ENCODE measurements at regions not wholly inside any gene's neighbourhood (a gene's known extent, or its start where the extent isn't known, plus 50 kb on each side); places are given as distances from the start of the nearest gene placed in this dataset.

DNA sequence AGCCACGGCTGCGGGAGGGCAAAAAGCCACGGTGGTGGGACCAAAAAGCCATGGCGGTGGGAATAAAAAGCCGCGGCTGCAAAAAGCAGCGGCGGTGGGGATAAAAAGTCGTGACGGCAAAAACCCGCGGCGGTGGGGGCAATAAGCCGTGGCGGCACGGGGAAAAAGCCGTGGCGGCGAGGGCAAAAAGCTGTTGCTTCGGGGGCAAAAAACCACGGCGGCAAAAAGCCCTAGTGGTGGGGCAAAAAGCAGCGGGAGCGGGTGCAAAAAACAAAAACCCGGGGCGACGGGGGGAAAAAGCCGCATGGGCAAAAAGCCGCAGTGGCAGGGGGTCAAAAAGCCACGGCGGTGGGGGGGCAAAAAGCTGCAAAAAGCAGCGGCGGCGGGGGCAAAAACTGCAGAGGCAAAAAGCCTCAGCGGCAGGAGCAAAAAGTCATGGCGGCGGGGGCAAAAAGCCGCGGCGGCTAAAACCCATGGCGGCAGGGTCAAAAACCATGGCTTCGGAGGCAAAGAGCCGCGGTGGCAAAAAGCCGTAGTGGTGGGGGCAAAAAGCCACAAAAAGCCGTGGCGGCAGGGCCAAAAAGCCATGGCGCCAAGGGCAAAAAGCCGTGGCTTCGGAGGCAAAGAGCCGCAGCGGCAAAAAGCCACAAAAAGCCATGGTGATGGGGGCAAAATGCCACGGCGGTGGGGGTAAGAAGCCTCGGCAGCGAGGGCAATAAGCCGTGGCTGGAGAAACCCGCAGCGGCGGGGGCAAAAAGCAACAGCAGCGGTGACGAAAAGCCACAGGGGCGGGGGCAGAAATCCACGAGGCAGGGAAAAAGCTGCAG lies 525.8 kb downstream of the ZNF33B start:
- Histone ChIP-seq H3K79me2 (ENCODE audit: low read depth) (no peaks in the 10 kb centered on the region), H2AFZ (no peak overlapping the region), H3F3A (ENCODE audit: insufficient read depth, low read depth) (no peaks in the 10 kb centered on the region), H3K4me2 (no peak overlapping the region), H3K27me3 (ENCODE audit: insufficient read depth, low read depth) (no peaks in the 10 kb centered on the region), H3K9me3 (ENCODE audit: insufficient read depth, low read depth) (no peaks in the 10 kb centered on the region), H4K20me1 (ENCODE audit: insufficient read depth) (no peaks in the 10 kb centered on the region), H3K4me1 (replicated peaks; ENCODE audit: insufficient read depth) (no peaks in the 10 kb centered on the region), H3K27ac (no peak overlapping the region), H3K36me3 (ENCODE audit: low read depth) (no peaks in the 10 kb centered on the region), H3K4me3 (no peak overlapping the region), H3K9me2 (ENCODE audit: insufficient read depth) (no peaks in the 10 kb centered on the region)
- intact Hi-C loops (cut with micrococcal nuclease; ENCODE audit: unreplicated experiment): no loop called here
- DNase-seq: no peak
- no TSS peak for BruUV-seq (replicated peaks)
- CTCF ChIA-PET: no interaction called here
- TF ChIP-seq EZH2 (IDR thresholded peaks at IDR 0.05; ENCODE audit: low read depth) (no peak), CTCF (conservative IDR thresholded peaks at IDR 0.05) (no peak)
- POLR2A ChIA-PET (ENCODE audit: unreplicated experiment): no interaction called here

GRCh38 chr10:42111661-42112330 lies 526.6 kb downstream of the ZNF33B start:
- Histone ChIP-seq H3K27me3 (ENCODE audit: insufficient read depth, low read depth) (no peaks in the 10 kb centered on the region), H3K27ac (no peak overlapping the region)
- no TSS peak for BruUV-seq (replicated peaks)

GRCh38 chr10:42111076-42111475 lies 527.3 kb downstream of the ZNF33B start:
- no peaks in the 10 kb centered on the region for H3K4me1 ChIP-seq (replicated peaks; ENCODE audit: insufficient read depth)
- H2AFZ ChIP-seq: no peak overlapping the region
- no peak overlapping the region for H3K4me3 ChIP-seq
- H3K4me2 ChIP-seq: no peak overlapping the region
- H3F3A ChIP-seq (ENCODE audit: insufficient read depth, low read depth): no peaks in the 10 kb centered on the region
- H3K9me3 ChIP-seq (ENCODE audit: insufficient read depth, low read depth): no peaks in the 10 kb centered on the region
- CTCF ChIA-PET: no interaction called here
- intact Hi-C loops (cut with micrococcal nuclease; ENCODE audit: unreplicated experiment): no loop called here
- H3K36me3 ChIP-seq (ENCODE audit: low read depth): no peaks in the 10 kb centered on the region
- no peak for TF ChIP-seq EZH2 (IDR thresholded peaks at IDR 0.05; ENCODE audit: low read depth)
- H3K27me3 ChIP-seq (ENCODE audit: insufficient read depth, low read depth): no peaks in the 10 kb centered on the region
- no peaks in the 10 kb centered on the region for H4K20me1 ChIP-seq (ENCODE audit: insufficient read depth)
- DNase-seq: no peak
- H3K79me2 ChIP-seq (ENCODE audit: low read depth): no peaks in the 10 kb centered on the region
- H3K9me2 ChIP-seq (ENCODE audit: insufficient read depth): no peaks in the 10 kb centered on the region
- BruUV-seq (replicated peaks): no TSS peak
- POLR2A ChIA-PET (ENCODE audit: unreplicated experiment): no interaction called here
- H3K27ac ChIP-seq: no peak overlapping the region

More at GRCh38 chr10:42111661-42112330, 526.6 kb downstream of the ZNF33B start:
- Histone ChIP-seq H3K9me3 (ENCODE audit: insufficient read depth, low read depth) (no peaks in the 10 kb centered on the region), H4K20me1 (ENCODE audit: insufficient read depth) (no peaks in the 10 kb centered on the region), H3K4me1 (replicated peaks; ENCODE audit: insufficient read depth) (no peaks in the 10 kb centered on the region), H3K9me2 (ENCODE audit: insufficient read depth) (no peaks in the 10 kb centered on the region), H2AFZ (no peak overlapping the region), H3F3A (ENCODE audit: insufficient read depth, low read depth) (no peaks in the 10 kb centered on the region), H3K4me3 (no peak overlapping the region), H3K79me2 (ENCODE audit: low read depth) (no peaks in the 10 kb centered on the region), H3K4me2 (no peak overlapping the region), H3K36me3 (ENCODE audit: low read depth) (no peaks in the 10 kb centered on the region)
- ChIA-PET POLR2A (ENCODE audit: unreplicated experiment) (no interaction called here), CTCF (no interaction called here)
- no peak for DNase-seq
- no peak for TF ChIP-seq EZH2 (IDR thresholded peaks at IDR 0.05; ENCODE audit: low read depth)
- TF ChIP-seq CTCF (conservative IDR thresholded peaks at IDR 0.05): no peak
- intact Hi-C loops (cut with micrococcal nuclease; ENCODE audit: unreplicated experiment): no loop called here

Measured in PC-9 (cell line).